ENCODE measurements at regions not wholly inside any gene's neighbourhood (a gene's known extent, or its start where the extent isn't known, plus 50 kb on each side); places are given as distances from the start of the nearest gene placed in this dataset.

GRCh38 chr13:72093262-72093661, 226.3 kb upstream of the DACH1 start:
- DNase-seq (no peak), ATAC-seq (no peak)
- Histone ChIP-seq H3K9ac (ENCODE audit: low read length) (no peak overlapping the region), H3K4me3 (ENCODE audit: low read length) (no peak overlapping the region), H3K27me3 (ENCODE audit: low read length) (no peaks in the 10 kb centered on the region), H3K36me3 (ENCODE audit: low read depth, low read length) (no peaks in the 10 kb centered on the region), H3K27ac (ENCODE audit: low read length) (no peak overlapping the region), H3K4me2 (ENCODE audit: low read length) (no peak overlapping the region), H2AFZ (ENCODE audit: low read length) (no peak overlapping the region), H3K4me1 (ENCODE audit: insufficient read depth, low read length) (no peaks in the 10 kb centered on the region), H3K9me2 (replicated peaks; ENCODE audit: low read length) (no peaks in the 10 kb centered on the region), H3K9me3 (ENCODE audit: low read length) (no peaks in the 10 kb centered on the region), H4K20me1 (ENCODE audit: low read length) (no peaks in the 10 kb centered on the region), H3F3A (ENCODE audit: low read length, unreplicated experiment) (no peaks in the 10 kb centered on the region), H3K79me2 (ENCODE audit: low read length) (no peaks in the 10 kb centered on the region)
- CTCF ChIA-PET: no interaction called here
- intact Hi-C loops (cut with micrococcal nuclease): no loop called here
- BruUV-seq (replicated peaks): no TSS peak
- TF ChIP-seq, protein P1, sequence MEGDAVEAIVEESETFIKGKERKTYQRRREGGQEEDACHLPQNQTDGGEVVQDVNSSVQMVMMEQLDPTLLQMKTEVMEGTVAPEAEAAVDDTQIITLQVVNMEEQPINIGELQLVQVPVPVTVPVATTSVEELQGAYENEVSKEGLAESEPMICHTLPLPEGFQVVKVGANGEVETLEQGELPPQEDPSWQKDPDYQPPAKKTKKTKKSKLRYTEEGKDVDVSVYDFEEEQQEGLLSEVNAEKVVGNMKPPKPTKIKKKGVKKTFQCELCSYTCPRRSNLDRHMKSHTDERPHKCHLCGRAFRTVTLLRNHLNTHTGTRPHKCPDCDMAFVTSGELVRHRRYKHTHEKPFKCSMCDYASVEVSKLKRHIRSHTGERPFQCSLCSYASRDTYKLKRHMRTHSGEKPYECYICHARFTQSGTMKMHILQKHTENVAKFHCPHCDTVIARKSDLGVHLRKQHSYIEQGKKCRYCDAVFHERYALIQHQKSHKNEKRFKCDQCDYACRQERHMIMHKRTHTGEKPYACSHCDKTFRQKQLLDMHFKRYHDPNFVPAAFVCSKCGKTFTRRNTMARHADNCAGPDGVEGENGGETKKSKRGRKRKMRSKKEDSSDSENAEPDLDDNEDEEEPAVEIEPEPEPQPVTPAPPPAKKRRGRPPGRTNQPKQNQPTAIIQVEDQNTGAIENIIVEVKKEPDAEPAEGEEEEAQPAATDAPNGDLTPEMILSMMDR (conservative IDR thresholded peaks at IDR 0.05; ENCODE audit: low read depth, low read length): no peak
- TF ChIP-seq EZH2phosphoT487 (IDR thresholded peaks at IDR 0.05; ENCODE audit: borderline replicate concordance, low read length) (no peak), EZH2 (IDR thresholded peaks at IDR 0.05; ENCODE audit: low read length, unreplicated experiment) (no peak)
- POLR2A ChIA-PET (ENCODE audit: unreplicated experiment): no interaction called here

DNA sequence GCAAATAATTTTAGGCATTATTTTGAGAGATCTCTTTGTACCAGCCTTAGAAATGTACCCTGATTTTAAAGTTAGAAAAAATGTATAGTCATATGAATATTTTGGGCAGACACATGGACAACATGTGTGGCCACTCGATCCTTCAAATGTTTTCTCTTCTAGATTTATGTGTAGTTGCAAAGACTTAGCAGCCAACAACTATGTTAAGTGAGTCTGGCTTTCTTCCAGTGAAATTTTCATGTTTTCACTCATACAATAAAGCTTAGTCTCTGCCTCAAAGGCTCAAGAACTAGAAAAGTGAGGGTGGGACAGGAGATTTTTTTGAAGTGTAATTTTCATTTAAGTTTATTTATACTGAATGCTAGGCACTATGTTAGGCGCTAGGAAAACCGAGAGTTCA, 207.7 kb upstream of the DACH1 start:
- ATAC-seq (no peak), DNase-seq (no peak)
- no peak overlapping the region for H3K4me3 ChIP-seq (ENCODE audit: low read length)
- CTCF ChIA-PET: no interaction called here
- H3K4me1 ChIP-seq (ENCODE audit: insufficient read depth, low read length): no peaks in the 10 kb centered on the region
- no peaks in the 10 kb centered on the region for H3K9me2 ChIP-seq (replicated peaks; ENCODE audit: low read length)
- no peak overlapping the region for H3K27ac ChIP-seq (ENCODE audit: low read length)
- no peaks in the 10 kb centered on the region for H4K20me1 ChIP-seq (ENCODE audit: low read length)
- H3K36me3 ChIP-seq (ENCODE audit: low read depth, low read length): no peaks in the 10 kb centered on the region
- no peak overlapping the region for H2AFZ ChIP-seq (ENCODE audit: low read length)
- no TSS peak for BruUV-seq (replicated peaks)
- H3K9me3 ChIP-seq (ENCODE audit: low read length): no peaks in the 10 kb centered on the region
- H3K27me3 ChIP-seq (ENCODE audit: low read length): no peaks in the 10 kb centered on the region
- POLR2A ChIA-PET (ENCODE audit: unreplicated experiment): no interaction called here
- H3K4me2 ChIP-seq (ENCODE audit: low read length): no peak overlapping the region
- H3K79me2 ChIP-seq (ENCODE audit: low read length): no peaks in the 10 kb centered on the region
- no peaks in the 10 kb centered on the region for H3F3A ChIP-seq (ENCODE audit: low read length, unreplicated experiment)
- H3K9ac ChIP-seq (ENCODE audit: low read length): no peak overlapping the region
- intact Hi-C loops (cut with micrococcal nuclease): no loop called here
- no peak for TF ChIP-seq EZH2phosphoT487 (IDR thresholded peaks at IDR 0.05; ENCODE audit: borderline replicate concordance, low read length)
- TF ChIP-seq EZH2 (IDR thresholded peaks at IDR 0.05; ENCODE audit: low read length, unreplicated experiment): no peak
- TF ChIP-seq, protein P1 (conservative IDR thresholded peaks at IDR 0.05; ENCODE audit: low read depth, low read length): no peak

DNA sequence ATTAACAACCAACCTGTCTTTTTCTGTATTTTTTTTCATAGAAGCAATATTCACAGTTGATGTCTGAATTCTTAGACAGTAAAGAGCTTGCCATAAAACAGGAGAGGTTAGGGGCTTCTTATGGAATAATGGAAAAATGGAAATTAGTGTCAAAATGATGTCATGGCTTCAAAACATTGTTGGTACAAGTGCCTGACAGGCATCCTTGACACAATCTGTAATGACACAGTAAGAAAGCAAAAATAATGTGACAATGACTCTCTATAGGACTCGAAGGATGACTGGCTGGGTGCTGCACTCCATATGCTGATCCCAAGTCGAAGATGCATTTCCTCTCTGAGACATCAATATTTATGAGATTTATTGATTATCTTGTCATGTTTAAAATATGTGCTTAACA, 205.3 kb upstream of the DACH1 start:
- ATAC-seq: no peak
- POLR2A ChIA-PET (ENCODE audit: unreplicated experiment): no interaction called here

More for the DNA sequence above, 205.3 kb upstream of the DACH1 start:
- Histone ChIP-seq H3K9ac (ENCODE audit: low read length) (no peak overlapping the region), H2AFZ (ENCODE audit: low read length) (no peak overlapping the region), H3K36me3 (ENCODE audit: low read depth, low read length) (no peaks in the 10 kb centered on the region), H3K27me3 (ENCODE audit: low read length) (no peaks in the 10 kb centered on the region), H3K4me3 (ENCODE audit: low read length) (no peak overlapping the region), H3K9me2 (replicated peaks; ENCODE audit: low read length) (no peaks in the 10 kb centered on the region), H3K27ac (ENCODE audit: low read length) (no peak overlapping the region), H4K20me1 (ENCODE audit: low read length) (no peaks in the 10 kb centered on the region), H3K4me1 (ENCODE audit: insufficient read depth, low read length) (no peaks in the 10 kb centered on the region), H3K79me2 (ENCODE audit: low read length) (no peaks in the 10 kb centered on the region), H3F3A (ENCODE audit: low read length, unreplicated experiment) (no peaks in the 10 kb centered on the region), H3K9me3 (ENCODE audit: low read length) (no peaks in the 10 kb centered on the region), H3K4me2 (ENCODE audit: low read length) (no peak overlapping the region)
- BruUV-seq (replicated peaks): no TSS peak
- intact Hi-C loops (cut with micrococcal nuclease): no loop called here
- CTCF ChIA-PET: no interaction called here
- DNase-seq: no peak
- TF ChIP-seq, protein P1 (conservative IDR thresholded peaks at IDR 0.05; ENCODE audit: low read depth, low read length): no peak
- TF ChIP-seq EZH2 (IDR thresholded peaks at IDR 0.05; ENCODE audit: low read length, unreplicated experiment) (no peak), EZH2phosphoT487 (IDR thresholded peaks at IDR 0.05; ENCODE audit: borderline replicate concordance, low read length) (no peak)
